GM12878 (cell line): ENCODE measurements at regions not wholly inside any gene's neighbourhood (a gene's known extent, or its start where the extent isn't known, plus 50 kb on each side); places are given as distances from the start of the nearest gene placed in this dataset.

ENCODE experiments used
- ATAC-seq: fragments of 200-7000 bp; cut with Tn5 transposase; 3 replicates; pipeline ENCODE4 v1.9.1; 2020; ENCODE audit warnings: mild to moderate bottlenecking, moderate library complexity
- BruUV-seq: library from RNA; stranded (reverse); fragments of 400-500 nt; replicated peaks from 2 replicates; lab custom pipeline; 2021; lab: Mats Ljungman, UMichigan
- CTCF ChIA-PET: fragments of 300-600 bp; sonication (Branson Sonifier 250); formaldehyde crosslinking; extraction: SDS; loops from one replicate; lab custom pipeline; 2021; ENCODE audit warnings: inconsistent platforms; lab: Yijun Ruan, JAX
- POLR2A ChIA-PET: fragments of 350-600 bp; formaldehyde crosslinking; extraction: SDS; loops from one replicate; lab custom pipeline; 2021; ENCODE audit warnings: inconsistent platforms; lab: Charles Lee
- RAD21 ChIA-PET: fragments of 300-600 bp; sonication (Branson Sonifier 250); formaldehyde crosslinking; loops from one replicate; lab custom pipeline; 2023; ENCODE audit warnings: antibody characterized with exemption; ENCODE audit not compliant: unreplicated experiment; lab: Charles Lee
- SMC1A ChIA-PET: fragments of 300-600 bp; sonication (Branson Sonifier 250); formaldehyde crosslinking; loops from one replicate; lab custom pipeline; 2023; ENCODE audit not compliant: unreplicated experiment, uncharacterized antibody; lab: Charles Lee
- DNase-seq: peaks from one replicate; pipeline ENCODE4 v3.0.0-alpha.2; 2011; ENCODE audit warnings: low read depth, low spot score
- FAIRE-seq: peaks from 3 replicates; lab custom pipeline; 2011; peaks lifted over from hg19 to GRCh38; lab: Jason Lieb, UNC
- H2AFZ ChIP-seq: 2 replicates; pipeline ENCODE4 v1.6.0; 2011; ENCODE audit warnings: low read depth, low read length, control low read depth; ENCODE audit not compliant: control insufficient read depth
- H3K27ac ChIP-seq: 2 replicates; pipeline ENCODE4 v1.5.1; 2011; ENCODE audit warnings: control low read depth; ENCODE audit not compliant: control insufficient read depth, insufficient read depth
- H3K27me3 ChIP-seq, 2 experiments: replicated peaks in 1 of 2; 2 replicates each; pipeline versions ENCODE4 v1.6.0 to v1.6.1; 2011; ENCODE audit warnings: low read length in 1 of 2; ENCODE audit not compliant: control insufficient read depth in 2 of 2, insufficient read depth in 2 of 2
- H3K36me3 ChIP-seq, 2 experiments: 2 replicates each; pipeline ENCODE4 v1.5.1; 2011; ENCODE audit warnings: low read length in 1 of 2; ENCODE audit not compliant: control insufficient read depth in 2 of 2, insufficient read depth in 2 of 2
- H3K4me1 ChIP-seq: 2 replicates; pipeline ENCODE4 v1.6.1; 2011; ENCODE audit warnings: mild to moderate bottlenecking, low read length, moderate library complexity, mixed read lengths; ENCODE audit not compliant: control insufficient read depth, insufficient read depth
- H3K4me2 ChIP-seq: 2 replicates; pipeline ENCODE4 v1.6.0; 2011; ENCODE audit warnings: control low read depth; ENCODE audit not compliant: control insufficient read depth, insufficient read depth
- H3K4me3 ChIP-seq: fragments of 200-600 bp; sonication (generic); 2 replicates; pipeline ENCODE4 v1.5.1; 2016
- H3K79me2 ChIP-seq: 2 replicates; pipeline ENCODE4 v1.6.0; 2011; ENCODE audit warnings: low read length; ENCODE audit not compliant: control insufficient read depth, insufficient read depth
- H3K9ac ChIP-seq: 2 replicates; pipeline ENCODE4 v1.8.0; 2011; ENCODE audit warnings: low read length, control low read depth, mixed read lengths; ENCODE audit not compliant: control insufficient read depth, insufficient read depth
- H3K9me3 ChIP-seq: replicated peaks from 3 replicates; pipeline ENCODE4 v1.5.1; 2011; ENCODE audit warnings: mild to moderate bottlenecking, low read length; ENCODE audit not compliant: control insufficient read depth, insufficient read depth
- H4K20me1 ChIP-seq: 2 replicates; pipeline ENCODE4 v1.6.0; 2011; ENCODE audit not compliant: control insufficient read depth, insufficient read depth
- CHD1 ChIP-seq: IDR thresholded peaks from 2 replicates; pipeline ENCODE4 v1.6.1; 2012; ENCODE audit warnings: low read depth, low read length, improper control_type of control experiment
- DPF2 ChIP-seq: fragments of 450-650 bp; IDR thresholded peaks from 2 replicates; pipeline ENCODE4 v1.6.1; 2017; ENCODE audit warnings: mild to moderate bottlenecking
- FOS ChIP-seq: IDR thresholded peaks from 3 replicates; pipeline ENCODE4 v1.6.1; 2011; ENCODE audit warnings: borderline replicate concordance; ENCODE audit not compliant: insufficient read length; ENCODE audit errors: extremely low read depth
- HDGF ChIP-seq: fragments of 450-650 bp; IDR thresholded peaks from 2 replicates; pipeline ENCODE4 v1.6.1; 2016; ENCODE audit warnings: antibody characterized with exemption
- MXI1 ChIP-seq: fragments of 150-350 bp; IDR thresholded peaks from 2 replicates; pipeline ENCODE4 v1.6.1; 2011; ENCODE audit warnings: low read depth, mild to moderate bottlenecking, inconsistent platforms, low read length, improper control_type of control experiment
- RAD21 ChIP-seq: IDR thresholded peaks from 2 replicates; pipeline ENCODE4 v1.6.1; 2011; ENCODE audit warnings: mild to moderate bottlenecking, low read depth, low read length, moderate library complexity; ENCODE audit not compliant: insufficient read depth
- ZBED1 ChIP-seq: IDR thresholded peaks from 2 replicates; pipeline ENCODE4 v1.6.1; 2016; ENCODE audit warnings: borderline replicate concordance
- ZNF592 ChIP-seq: fragments of 450-650 bp; IDR thresholded peaks from 2 replicates; pipeline ENCODE4 v1.6.1; 2017; ENCODE audit warnings: mild to moderate bottlenecking, moderate library complexity
- ZNF622 ChIP-seq: fragments of 450-650 bp; IDR thresholded peaks from 2 replicates; pipeline ENCODE4 v1.6.1; 2017; ENCODE audit warnings: mild to moderate bottlenecking, inconsistent platforms
- WGBS: methylation state at CpG from one replicate; pipeline ENCODE4 v1.1.6; 2016; ENCODE audit warnings: low lambda C conversion rate; ENCODE audit not compliant: insufficient replicate concordance, insufficient coverage; ENCODE audit errors: missing lambda C conversion rate; 5-methylcytosine and 5-hydroxymethylcytosine counted together
- in situ Hi-C: fragments of 300-500 bp; cut with MboI; formaldehyde crosslinking; loops from 9 replicates; pipeline ENCODE4 v1.14.3; 2018; ENCODE audit warnings: mixed read lengths
- intact Hi-C: fragments of 100-400 bp; cut with micrococcal nuclease; formaldehyde crosslinking; loops from one replicate; pipeline ENCODE4 v1.14.2; 2022; ENCODE audit not compliant: unreplicated experiment

- in situ Hi-C loops = no loop called here
- POLR2A ChIA-PET = no interaction called here
- ATAC-seq (no peak), DNase-seq (no peak), FAIRE-seq (no peak)
- Histone ChIP-seq H3K4me3 (no peak overlapping the region), H3K9me3 (no peaks in the 10 kb centered on the region), H3K9ac (no peak overlapping the region), H4K20me1 (no peaks in the 10 kb centered on the region), H3K36me3 (no peaks in the 10 kb centered on the region), H2AFZ (no peak overlapping the region), H3K27me3 (no peaks in the 10 kb centered on the region; a peak in 2 of 4 replicates), H3K27ac (no peak overlapping the region), H3K79me2 (no peaks in the 10 kb centered on the region), H3K4me1 (no peaks in the 10 kb centered on the region), H3K4me2 (no peak overlapping the region)
- WGBS = 62% methylated on average over 6 of the region's 6 CpGs
- CTCF ChIA-PET = interaction anchor here (0.6 kb wide), 1 partner anchor 10 kb away, joined by 3 read pairs; no protein-coding TSS in a partner anchor
- intact Hi-C loops = no loop called here
- RAD21 ChIA-PET = no interaction called here
- SMC1A ChIA-PET = no interaction called here
- no peak for TF ChIP-seq ZNF622
- no TSS peak for BruUV-seq
These were observed 543.9 kb upstream of the ADGRL4 start for GRCh38 chr1:79550402-79550801.

GRCh38 chr1:79549201-79549600 is 542.7 kb upstream of the ADGRL4 start:
- Histone ChIP-seq H3K27ac (no peak overlapping the region), H3K27me3 (no peaks in the 10 kb centered on the region; a peak in 2 of 4 replicates), H3K9ac (no peak overlapping the region), H3K4me3 (no peak overlapping the region), H3K79me2 (no peaks in the 10 kb centered on the region), H3K36me3 (no peaks in the 10 kb centered on the region), H2AFZ (no peak overlapping the region), H3K4me1 (no peaks in the 10 kb centered on the region), H3K4me2 (no peak overlapping the region), H3K9me3 (no peaks in the 10 kb centered on the region), H4K20me1 (no peaks in the 10 kb centered on the region)
- FAIRE-seq (no peak), DNase-seq (no peak), ATAC-seq (no peak)
- BruUV-seq = no TSS peak
- ChIA-PET CTCF (interaction anchor here (1.2 kb wide), 1 partner anchor 21 kb away, joined by 3 read pairs; no protein-coding TSS in a partner anchor), RAD21 (no interaction called here), SMC1A (no interaction called here), POLR2A (no interaction called here)
- intact Hi-C loops = no loop called here
- WGBS = 0% methylated on average over 2 of the region's 2 CpGs
- in situ Hi-C loops = no loop called here
- TF ChIP-seq HDGF (no peak), FOS (no peak), MXI1 (no peak), ZNF592 (no peak), CHD1 (no peak), RAD21 (no peak), ZBED1 (no peak), DPF2 (no peak)
